IMR-90 (cell line): ENCODE measurements at regions not wholly inside any gene's neighbourhood (a gene's known extent, or its start where the extent isn't known, plus 50 kb on each side); places are given as distances from the start of the nearest gene placed in this dataset.

Experiments used
- ATAC-seq: fragments of 200-7000 bp; cut with Tn5 transposase; 2 replicates; pipeline ENCODE4 v1.9.1; 2020; ENCODE audit warnings: low read depth, mild to moderate bottlenecking, moderate library complexity
- BruUV-seq: library from RNA; stranded (reverse); fragments of 400-500 nt; replicated peaks from 2 replicates; lab custom pipeline; 2021; lab: Mats Ljungman, UMichigan
- CTCF ChIA-PET: fragments of 300-600 bp; formaldehyde crosslinking; extraction: SDS; loops from one replicate; lab custom pipeline; 2021; ENCODE audit warnings: antibody characterized with exemption; lab: Yijun Ruan, JAX
- POLR2A ChIA-PET: fragments of 300-600 bp; sonication (Branson Sonifier 250); formaldehyde crosslinking; loops from one replicate; lab custom pipeline; 2022; ENCODE audit warnings: antibody characterized with exemption; ENCODE audit not compliant: unreplicated experiment; lab: Charles Lee
- DNase-seq: peaks from one replicate; pipeline ENCODE4 v3.0.0; 2013
- H2AFZ ChIP-seq: replicated peaks from 2 replicates; pipeline ENCODE3; 2013; ENCODE audit warnings: low read length, mild to moderate bottlenecking; ENCODE audit not compliant: poor library complexity
- H2AK5ac ChIP-seq: 2 replicates; pipeline ENCODE4 v1.6.1; 2013; ENCODE audit warnings: low read depth, low read length, inconsistent platforms
- H2AK9ac ChIP-seq: replicated peaks from 2 replicates; pipeline ENCODE3; 2013; ENCODE audit warnings: mild to moderate bottlenecking, low read depth, low read length, moderate library complexity; ENCODE audit not compliant: poor library complexity
- H2BK120ac ChIP-seq: 2 replicates; pipeline ENCODE4 v1.6.1; 2013; ENCODE audit warnings: low read depth, low read length, inconsistent platforms
- H2BK15ac ChIP-seq: 3 replicates; pipeline ENCODE4 v1.6.1; 2013; ENCODE audit warnings: low read depth, low read length, inconsistent platforms
- H2BK20ac ChIP-seq: 2 replicates; pipeline ENCODE4 v1.6.1; 2013; ENCODE audit warnings: low read depth, mild to moderate bottlenecking, inconsistent platforms, low read length, moderate library complexity
- H2BK5ac ChIP-seq: 2 replicates; pipeline ENCODE4 v1.6.1; 2013; ENCODE audit warnings: mild to moderate bottlenecking, low read depth, low read length, inconsistent platforms; ENCODE audit not compliant: poor library complexity, severe bottlenecking
- H3K14ac ChIP-seq: replicated peaks from 2 replicates; pipeline ENCODE4 v1.6.1; 2013; ENCODE audit warnings: low read depth, low read length, inconsistent platforms
- H3K18ac ChIP-seq: 2 replicates; pipeline ENCODE4 v1.6.1; 2013; ENCODE audit warnings: low read depth, low read length, control low read depth
- H3K23ac ChIP-seq: 2 replicates; pipeline ENCODE4 v1.6.1; 2013; ENCODE audit warnings: low read depth, low read length, inconsistent platforms
- H3K27ac ChIP-seq: 2 replicates; pipeline ENCODE4 v1.5.1; 2013; ENCODE audit warnings: mild to moderate bottlenecking, control low read depth, low read length; ENCODE audit not compliant: insufficient read depth
- H3K27me3 ChIP-seq: 2 replicates; pipeline ENCODE4 v1.6.1; 2013; ENCODE audit warnings: low read length; ENCODE audit not compliant: control insufficient read depth, insufficient read depth
- H3K36me3 ChIP-seq: 2 replicates; pipeline ENCODE4 v1.6.1; 2013; ENCODE audit warnings: low read length, mixed read lengths; ENCODE audit not compliant: control insufficient read depth, insufficient read depth
- H3K4ac ChIP-seq: 2 replicates; pipeline ENCODE4 v1.6.1; 2013; ENCODE audit warnings: low read depth, low read length, inconsistent platforms
- H3K4me1 ChIP-seq: 2 replicates; pipeline ENCODE4 v1.6.1; 2013; ENCODE audit warnings: low read length, mixed read lengths; ENCODE audit not compliant: control insufficient read depth, insufficient read depth
- H3K4me2 ChIP-seq: 2 replicates; pipeline ENCODE4 v1.6.1; 2013; ENCODE audit warnings: low read depth, mild to moderate bottlenecking, control low read depth, low read length, moderate library complexity
- H3K4me3 ChIP-seq: 2 replicates; pipeline ENCODE4 v1.5.1; 2013; ENCODE audit warnings: low read depth, mild to moderate bottlenecking, control low read depth, low read length, moderate library complexity; ENCODE audit not compliant: insufficient read depth
- H3K56ac ChIP-seq: 2 replicates; pipeline ENCODE4 v1.6.1; 2013; ENCODE audit warnings: low read length, inconsistent platforms; ENCODE audit not compliant: insufficient read depth; ENCODE audit errors: extremely low read depth
- H3K79me1 ChIP-seq, 2 experiments: 2 replicates each; pipeline ENCODE4 v1.6.1; 2013; ENCODE audit warnings: low read length in 2 of 2, inconsistent platforms in 1 of 2, low read depth in 1 of 2
- H3K9ac ChIP-seq: 2 replicates; pipeline ENCODE4 v1.6.1; 2013; ENCODE audit warnings: low read depth, low read length, control low read depth
- H3K9me1 ChIP-seq: 2 replicates; pipeline ENCODE4 v1.6.1; 2013; ENCODE audit warnings: low read length, inconsistent platforms; ENCODE audit not compliant: insufficient read depth
- H3K9me3 ChIP-seq: 2 replicates; pipeline ENCODE4 v1.6.1; 2013; ENCODE audit warnings: low read length; ENCODE audit not compliant: control insufficient read depth, insufficient read depth
- H4K20me1 ChIP-seq: 2 replicates; pipeline ENCODE4 v1.6.1; 2013; ENCODE audit warnings: low read length, inconsistent platforms; ENCODE audit not compliant: insufficient read depth
- H4K5ac ChIP-seq: 2 replicates; pipeline ENCODE4 v1.6.1; 2013; ENCODE audit warnings: mild to moderate bottlenecking, low read depth, low read length, control low read depth
- H4K8ac ChIP-seq, 2 experiments: 2 replicates each; pipeline ENCODE4 v1.6.1; 2013; ENCODE audit warnings: low read depth in 2 of 2, low read length in 2 of 2, control low read depth in 1 of 2, inconsistent platforms in 1 of 2
- H4K91ac ChIP-seq: 2 replicates; pipeline ENCODE4 v1.6.1; 2013; ENCODE audit warnings: low read depth, low read length, inconsistent platforms; ENCODE audit not compliant: insufficient read depth
- BHLHE40 ChIP-seq: fragments of 150-350 bp; IDR thresholded peaks from 2 replicates; pipeline ENCODE4 v1.6.1; 2016; ENCODE audit warnings: mild to moderate bottlenecking, low read depth, low read length
- CEBPB ChIP-seq: IDR thresholded peaks from 2 replicates; pipeline ENCODE4 v1.6.1; 2012; ENCODE audit warnings: low read depth, low read length, improper control_type of control experiment
- CHD1 ChIP-seq: IDR thresholded peaks from 2 replicates; pipeline ENCODE4 v1.6.1; 2012; ENCODE audit warnings: low read depth, low read length, improper control_type of control experiment
- CTCF ChIP-seq: conservative IDR thresholded peaks from 2 replicates; pipeline ENCODE4 v1.5.1; 2012; ENCODE audit warnings: mild to moderate bottlenecking, low read depth, low read length, improper control_type of control experiment
- ELK1 ChIP-seq: fragments of 150-350 bp; IDR thresholded peaks from 2 replicates; pipeline ENCODE4 v1.6.1; 2016; ENCODE audit warnings: low read depth, mild to moderate bottlenecking, low read length, moderate library complexity, borderline replicate concordance
- FOS ChIP-seq: fragments of 150-350 bp; IDR thresholded peaks from 2 replicates; pipeline ENCODE4 v1.6.1; 2016; ENCODE audit warnings: low read depth, low read length
- MAFK ChIP-seq: IDR thresholded peaks from 2 replicates; pipeline ENCODE4 v1.6.1; 2012; ENCODE audit warnings: low read depth, low read length, improper control_type of control experiment
- MAZ ChIP-seq: IDR thresholded peaks from 2 replicates; pipeline ENCODE4 v1.6.1; 2012; ENCODE audit warnings: low read depth, mild to moderate bottlenecking, low read length, improper control_type of control experiment, moderate library complexity, borderline replicate concordance
- MXI1 ChIP-seq: IDR thresholded peaks from 2 replicates; pipeline ENCODE4 v1.6.1; 2012; ENCODE audit warnings: low read depth, mild to moderate bottlenecking, low read length, moderate library complexity, borderline replicate concordance
- NFE2L2 ChIP-seq: fragments of 150-350 bp; IDR thresholded peaks from 2 replicates; pipeline ENCODE4 v1.6.1; 2016; ENCODE audit warnings: low read depth, mild to moderate bottlenecking, low read length
- POLR2A ChIP-seq: IDR thresholded peaks from 2 replicates; pipeline ENCODE4 v1.6.1; 2012; ENCODE audit warnings: mild to moderate bottlenecking, low read depth, low read length
- RAD21 ChIP-seq: IDR thresholded peaks from 2 replicates; pipeline ENCODE4 v1.6.1; 2012; ENCODE audit warnings: low read length, improper control_type of control experiment
- RCOR1 ChIP-seq: IDR thresholded peaks from 2 replicates; pipeline ENCODE4 v1.6.1; 2012; ENCODE audit warnings: mild to moderate bottlenecking, low read length, improper control_type of control experiment; ENCODE audit not compliant: insufficient replicate concordance
- RFX5 ChIP-seq: IDR thresholded peaks from 2 replicates; pipeline ENCODE4 v1.8.0; 2012; ENCODE audit warnings: low read depth, mild to moderate bottlenecking, low read length, moderate library complexity
- SMC3 ChIP-seq: fragments of 150-350 bp; IDR thresholded peaks from 2 replicates; pipeline ENCODE4 v1.6.1; 2016; ENCODE audit warnings: low read depth, mild to moderate bottlenecking, antibody characterized with exemption, low read length, moderate library complexity
- USF2 ChIP-seq: fragments of 150-350 bp; IDR thresholded peaks from 2 replicates; pipeline ENCODE4 v1.6.1; 2017; ENCODE audit warnings: mild to moderate bottlenecking, antibody characterized with exemption, low read length, low read depth
- WGBS, 2 experiments: methylation state at CpG; one replicate each; pipeline versions ENCODE4 v1.1.5 to v1.1.7; 2013; ENCODE audit warnings: missing lambda C conversion rate in 2 of 2; ENCODE audit not compliant: insufficient read length in 1 of 2; ENCODE audit errors: extremely low coverage in 2 of 2; 5-methylcytosine and 5-hydroxymethylcytosine counted together
- dilution Hi-C: fragments of 300-500 bp; cut with HindIII; formaldehyde crosslinking; loops from one replicate; pipeline ENCODE4 v1.14.3; 2018; ENCODE audit warnings: low sequenced_read_pairs; ENCODE audit not compliant: unreplicated experiment
- in situ Hi-C: fragments of 300-500 bp; cut with MboI; formaldehyde crosslinking; loops from 3 replicates; pipeline ENCODE4 v1.14.3; 2019; ENCODE audit warnings: low sequenced_read_pairs, inconsistent platforms, mixed read lengths
- intact Hi-C: fragments of 100-400 bp; cut with micrococcal nuclease; formaldehyde crosslinking; loops from 2 replicates; pipeline ENCODE4 v1.10.0; 2022

GRCh38 chr5:23072179-23072578, 219.0 kb upstream of the CDH12 start:
- no peak overlapping the region for H2BK15ac ChIP-seq
- H2BK5ac ChIP-seq, result no peak overlapping the region
- no peak overlapping the region for H3K56ac ChIP-seq
- H3K9me3 ChIP-seq, result peaks cover 4% of the 10 kb centered on the region
- no peaks in the 10 kb centered on the region for H3K9me1 ChIP-seq
- no peak overlapping the region for H3K9ac ChIP-seq
- no peak overlapping the region for H3K4me3 ChIP-seq
- dilution Hi-C loops (no loop called here), in situ Hi-C loops (no loop called here), intact Hi-C loops (no loop called here)
- no peak overlapping the region for H2BK20ac ChIP-seq
- no peak for TF ChIP-seq NFE2L2
- TF ChIP-seq POLR2A, result no peak
- TF ChIP-seq BHLHE40, result no peak
- no peak for TF ChIP-seq MAZ
- no peak for TF ChIP-seq FOS
- TF ChIP-seq RAD21, result no peak
- no peak for TF ChIP-seq MAFK
- no peak for TF ChIP-seq MXI1
- no peak for TF ChIP-seq RCOR1
- TF ChIP-seq RFX5, result no peak
- TF ChIP-seq USF2, result no peak
- TF ChIP-seq SMC3, result no peak
- TF ChIP-seq CTCF, result no peak
- TF ChIP-seq CHD1, result no peak
- TF ChIP-seq CEBPB, result no peak
- no peak for TF ChIP-seq ELK1
- H3K14ac ChIP-seq, result no peak overlapping the region
- H4K5ac ChIP-seq, result no peak overlapping the region
- no peaks in the 10 kb centered on the region for H3K4me1 ChIP-seq
- H4K20me1 ChIP-seq, result no peaks in the 10 kb centered on the region
- no peak overlapping the region for H3K18ac ChIP-seq
- no peak overlapping the region for H3K27ac ChIP-seq
- no peaks in the 10 kb centered on the region for H3K27me3 ChIP-seq
- H3K4ac ChIP-seq, result no peak overlapping the region
- no peak overlapping the region for H4K8ac ChIP-seq
- ChIA-PET POLR2A (no interaction called here), CTCF (no interaction called here)
- ATAC-seq (no peak), DNase-seq (no peak)
- WGBS, 2 experiments, result no CpG with 5 or more reads among the region's 2 CpGs
- H2BK120ac ChIP-seq, result no peak overlapping the region
- no peak overlapping the region for H3K4me2 ChIP-seq
- H3K36me3 ChIP-seq, result no peaks in the 10 kb centered on the region
- no peaks in the 10 kb centered on the region for H3K79me1 ChIP-seq
- no peak overlapping the region for H3K23ac ChIP-seq
- no TSS peak for BruUV-seq
- no peak overlapping the region for H2AK9ac ChIP-seq
- H4K91ac ChIP-seq, result no peak overlapping the region
- no peak overlapping the region for H2AFZ ChIP-seq
- no peak overlapping the region for H2AK5ac ChIP-seq
